Upper lobe of left lung (tissue), 6 donors: ENCODE measurements at regions not wholly inside any gene's neighbourhood (a gene's known extent, or its start where the extent isn't known, plus 50 kb on each side); places are given as distances from the start of the nearest gene placed in this dataset.

Source experiments
- ATAC-seq, 2 donors: fragments of 200-7000 bp; cut with Tn5 transposase; one replicate each; pipeline ENCODE4 v1.9.1; 2022; ENCODE audit warnings: mild to moderate bottlenecking in 2 of 2, moderate library complexity in 2 of 2; ENCODE audit not compliant: low FRiP score in 2 of 2
- DNase-seq, 2 donors: peaks; one replicate each; pipeline ENCODE4 v3.0.0-alpha.2; 2019 to 2020
- H3K27ac ChIP-seq, 4 donors: fragments of 200-600 bp; sonication (generic); one replicate each; pipeline ENCODE4 v1.5.1; 2016 to 2019
- H3K27me3 ChIP-seq, 4 donors: fragments of 200-600 bp; sonication (generic); one replicate each; pipeline ENCODE4 v1.5.1; 2017 to 2019
- H3K36me3 ChIP-seq, 4 donors: fragments of 200-600 bp; sonication (generic); one replicate each; pipeline ENCODE4 v1.5.1; 2016 to 2019
- H3K4me1 ChIP-seq, 4 donors: fragments of 200-600 bp; sonication (generic); one replicate each; pipeline ENCODE4 v1.5.1; 2018 to 2019
- H3K4me3 ChIP-seq, 4 donors: fragments of 200-600 bp; sonication (generic); one replicate each; pipeline ENCODE4 v1.5.1; 2017 to 2019; ENCODE audit warnings: mild to moderate bottlenecking in 2 of 4, moderate library complexity in 1 of 4
- H3K9me3 ChIP-seq, 4 donors: fragments of 200-600 bp; sonication (generic); one replicate each; pipeline ENCODE4 v1.5.1; 2018 to 2019
- EP300 ChIP-seq, 4 donors: sonication (generic); formaldehyde crosslinking; IDR thresholded peaks; one replicate each; pipeline ENCODE4 v1.5.1; 2017; ENCODE audit warnings: antibody characterized with exemption in 4 of 4, control low read depth in 2 of 4
- POLR2A ChIP-seq, 4 donors: fragments of 450-650 bp; IDR thresholded peaks; one replicate each; pipeline ENCODE4 v1.5.1; 2016 to 2017; ENCODE audit warnings: antibody characterized with exemption in 4 of 4, mild to moderate bottlenecking in 2 of 4
- POLR2AphosphoS5 ChIP-seq, 2 donors: sonication (generic); formaldehyde crosslinking; IDR thresholded peaks; one replicate each; pipeline ENCODE4 v1.5.1; 2017; ENCODE audit warnings: antibody characterized with exemption in 2 of 2
- WGBS, 2 donors: methylation state at CpG; one replicate each; pipeline ENCODE4 v1.1.5; 2017 to 2018; 5-methylcytosine and 5-hydroxymethylcytosine counted together
- TF ChIP-seq, protein P1 (sequence below), 6 experiments: fragments of 450-650 bp in 4 of 6; fragments of 200-600 bp in 2 of 6; sonication (generic) in 2 of 6; IDR thresholded peaks; one replicate each; pipeline ENCODE4 v1.5.1; 2016 to 2019; ENCODE audit warnings: antibody characterized with exemption in 6 of 6
- donor health status: DM: no; HTN: no; CAD: no; lungs with moderate emphysema.
- donor health status: DM: no; HTN: yes; CAD: no; lungs with severe emphysema.

GRCh38 chr5:162503796-162504195 lies 436.2 kb downstream of the GABRG2 start:
- H3K27me3 ChIP-seq = no peaks in the 10 kb centered on the region
- no peak overlapping the region for H3K4me3 ChIP-seq
- H3K9me3 ChIP-seq = peaks cover 0 to 4% (median 0%) of the 10 kb centered on the region in 4 donors
- 66 to 77% methylated on average over 3 of the region's 3 CpGs for WGBS, 2 donors
- no peak for ATAC-seq
- no peaks in the 10 kb centered on the region for H3K4me1 ChIP-seq
- no peak for TF ChIP-seq POLR2A (IDR thresholded peaks at IDR 0.05)
- TF ChIP-seq POLR2AphosphoS5 (IDR thresholded peaks at IDR 0.05) = no peak
- no peak for TF ChIP-seq EP300 (IDR thresholded peaks at IDR 0.05)
- TF ChIP-seq, protein P1, sequence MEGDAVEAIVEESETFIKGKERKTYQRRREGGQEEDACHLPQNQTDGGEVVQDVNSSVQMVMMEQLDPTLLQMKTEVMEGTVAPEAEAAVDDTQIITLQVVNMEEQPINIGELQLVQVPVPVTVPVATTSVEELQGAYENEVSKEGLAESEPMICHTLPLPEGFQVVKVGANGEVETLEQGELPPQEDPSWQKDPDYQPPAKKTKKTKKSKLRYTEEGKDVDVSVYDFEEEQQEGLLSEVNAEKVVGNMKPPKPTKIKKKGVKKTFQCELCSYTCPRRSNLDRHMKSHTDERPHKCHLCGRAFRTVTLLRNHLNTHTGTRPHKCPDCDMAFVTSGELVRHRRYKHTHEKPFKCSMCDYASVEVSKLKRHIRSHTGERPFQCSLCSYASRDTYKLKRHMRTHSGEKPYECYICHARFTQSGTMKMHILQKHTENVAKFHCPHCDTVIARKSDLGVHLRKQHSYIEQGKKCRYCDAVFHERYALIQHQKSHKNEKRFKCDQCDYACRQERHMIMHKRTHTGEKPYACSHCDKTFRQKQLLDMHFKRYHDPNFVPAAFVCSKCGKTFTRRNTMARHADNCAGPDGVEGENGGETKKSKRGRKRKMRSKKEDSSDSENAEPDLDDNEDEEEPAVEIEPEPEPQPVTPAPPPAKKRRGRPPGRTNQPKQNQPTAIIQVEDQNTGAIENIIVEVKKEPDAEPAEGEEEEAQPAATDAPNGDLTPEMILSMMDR (IDR thresholded peaks at IDR 0.05) = no peak
- no peak for DNase-seq
- H3K36me3 ChIP-seq = no peaks in the 10 kb centered on the region
- H3K27ac ChIP-seq = no peak overlapping the region

DNA sequence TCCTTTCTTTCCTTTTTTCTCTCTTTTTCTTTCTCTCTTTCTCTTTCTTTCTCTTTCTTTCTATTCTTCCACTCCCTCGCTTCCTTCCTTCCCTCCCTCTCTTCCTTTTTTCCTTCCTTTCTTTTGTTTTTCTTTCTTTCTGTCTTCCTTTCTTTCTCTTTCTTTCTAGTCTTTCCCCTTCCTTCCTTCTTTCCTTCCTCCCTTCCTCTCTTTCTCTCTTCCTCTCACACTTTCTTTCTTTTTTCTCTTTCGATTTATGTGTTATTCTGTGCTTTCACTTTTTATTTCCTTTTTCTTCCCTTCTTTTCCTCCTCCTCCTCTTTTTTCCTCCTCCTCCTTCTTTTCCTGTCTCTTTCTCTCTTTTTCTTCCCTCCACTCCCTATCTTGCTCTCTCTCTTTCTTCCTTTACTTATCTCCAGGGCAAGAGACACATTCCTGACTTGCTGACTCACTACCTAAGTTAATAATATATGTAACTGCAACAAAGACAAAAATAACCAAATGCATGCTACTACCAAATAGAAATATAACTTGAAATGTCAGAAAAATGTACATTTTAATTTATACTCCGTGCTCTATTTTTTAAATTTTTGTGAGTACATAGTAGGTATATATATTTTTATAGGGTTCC lies 445.5 kb downstream of the GABRG2 start:
- no peak for ATAC-seq
- Histone ChIP-seq H3K4me3 (no peak overlapping the region), H3K9me3 (no peaks in the 10 kb centered on the region), H3K4me1 (no peaks in the 10 kb centered on the region), H3K27me3 (no peaks in the 10 kb centered on the region), H3K27ac (no peak overlapping the region), H3K36me3 (no peaks in the 10 kb centered on the region)
- no peak for DNase-seq
- WGBS, 2 donors = 62 to 75% methylated on average over 3 of the region's 3 CpGs
- TF ChIP-seq EP300 (IDR thresholded peaks at IDR 0.05) (no peak), POLR2A (IDR thresholded peaks at IDR 0.05) (no peak), POLR2AphosphoS5 (IDR thresholded peaks at IDR 0.05) (no peak)
- TF ChIP-seq, protein P1 (IDR thresholded peaks at IDR 0.05) = no peak

GRCh38 chr5:162514116-162514515 lies 446.5 kb downstream of the GABRG2 start:
- DNase-seq = no peak
- Histone ChIP-seq H3K4me3 (no peak overlapping the region), H3K4me1 (no peaks in the 10 kb centered on the region), H3K36me3 (no peaks in the 10 kb centered on the region), H3K27me3 (no peaks in the 10 kb centered on the region), H3K27ac (no peak overlapping the region), H3K9me3 (no peaks in the 10 kb centered on the region)
- WGBS, 2 donors = 81 to 93% methylated on average over 2 of the region's 2 CpGs
- no peak for ATAC-seq
- no peak for TF ChIP-seq POLR2A (IDR thresholded peaks at IDR 0.05)
- TF ChIP-seq, protein P1 (IDR thresholded peaks at IDR 0.05) = no peak
- TF ChIP-seq EP300 (IDR thresholded peaks at IDR 0.05) = no peak
- TF ChIP-seq POLR2AphosphoS5 (IDR thresholded peaks at IDR 0.05) = no peak

GRCh38 chr5:162520878-162521277 lies 453.3 kb downstream of the GABRG2 start:
- no peaks in the 10 kb centered on the region for H3K4me1 ChIP-seq
- no peak for ATAC-seq
- no peak overlapping the region for H3K27ac ChIP-seq
- H3K9me3 ChIP-seq = peaks cover 0 to 3% (median 0%) of the 10 kb centered on the region in 4 donors
- 80 to 91% methylated on average over 1 of the region's 1 CpG for WGBS, 2 donors
- no peak for TF ChIP-seq POLR2AphosphoS5 (IDR thresholded peaks at IDR 0.05)
- TF ChIP-seq POLR2A (IDR thresholded peaks at IDR 0.05) = no peak
- TF ChIP-seq, protein P1 (IDR thresholded peaks at IDR 0.05) = no peak
- TF ChIP-seq EP300 (IDR thresholded peaks at IDR 0.05) = no peak
- no peaks in the 10 kb centered on the region for H3K27me3 ChIP-seq
- H3K36me3 ChIP-seq = no peaks in the 10 kb centered on the region
- no peak for DNase-seq
- H3K4me3 ChIP-seq = no peak overlapping the region

DNA sequence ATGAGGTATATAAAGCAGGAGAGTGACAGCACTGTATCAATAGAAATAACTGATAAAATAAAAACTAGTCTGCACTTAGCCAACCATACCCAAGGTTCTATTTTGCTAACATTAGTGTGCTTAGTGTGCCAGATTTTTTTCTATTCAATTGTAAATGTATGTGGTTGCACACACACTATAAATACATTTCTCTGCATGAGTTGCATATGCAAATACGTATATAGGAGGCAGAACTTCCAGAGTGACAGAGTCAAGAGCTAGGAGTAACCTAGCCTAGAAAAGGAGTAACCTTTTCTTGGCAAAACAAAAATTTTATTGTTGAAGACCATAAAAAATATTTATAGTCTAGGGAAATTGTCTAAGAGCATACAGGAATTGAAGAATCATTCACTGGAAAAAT lies 461.6 kb downstream of the GABRG2 start:
- ATAC-seq (no peak), DNase-seq (no peak)
- Histone ChIP-seq H3K36me3 (no peaks in the 10 kb centered on the region), H3K4me1 (no peaks in the 10 kb centered on the region), H3K4me3 (no peak overlapping the region), H3K9me3 (no peaks in the 10 kb centered on the region), H3K27me3 (no peaks in the 10 kb centered on the region), H3K27ac (no peak overlapping the region)
- TF ChIP-seq POLR2AphosphoS5 (IDR thresholded peaks at IDR 0.05) (no peak), EP300 (IDR thresholded peaks at IDR 0.05) (no peak), POLR2A (IDR thresholded peaks at IDR 0.05) (no peak)
- TF ChIP-seq, protein P1 (IDR thresholded peaks at IDR 0.05) = no peak
- 23 to 67% methylated on average over 1 of the region's 1 CpG for WGBS, 2 donors
